ENCODE measurements at regions not wholly inside any gene's neighbourhood (a gene's known extent, or its start where the extent isn't known, plus 50 kb on each side); places are given as distances from the start of the nearest gene placed in this dataset.

DNA sequence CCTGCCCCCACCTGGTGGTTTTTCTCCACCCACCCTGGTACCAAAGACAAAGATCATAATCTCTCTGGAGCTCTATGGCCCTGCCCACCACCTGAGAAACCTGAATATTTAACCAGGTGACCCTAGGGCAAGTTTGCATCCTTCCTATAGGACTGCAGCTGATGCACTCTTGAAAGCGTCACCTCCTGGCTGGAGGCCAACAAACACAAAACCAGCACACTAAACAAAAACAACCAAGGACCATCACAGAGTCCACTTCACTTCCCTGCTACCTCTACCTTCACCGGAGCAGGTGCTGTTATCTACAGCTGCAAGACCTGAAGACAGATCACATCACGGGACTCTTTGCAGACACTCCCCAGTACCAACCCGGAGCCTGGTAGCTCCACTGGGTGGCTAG is 296.7 kb upstream of the FGF13 start:
- TF ChIP-seq, protein P1, sequence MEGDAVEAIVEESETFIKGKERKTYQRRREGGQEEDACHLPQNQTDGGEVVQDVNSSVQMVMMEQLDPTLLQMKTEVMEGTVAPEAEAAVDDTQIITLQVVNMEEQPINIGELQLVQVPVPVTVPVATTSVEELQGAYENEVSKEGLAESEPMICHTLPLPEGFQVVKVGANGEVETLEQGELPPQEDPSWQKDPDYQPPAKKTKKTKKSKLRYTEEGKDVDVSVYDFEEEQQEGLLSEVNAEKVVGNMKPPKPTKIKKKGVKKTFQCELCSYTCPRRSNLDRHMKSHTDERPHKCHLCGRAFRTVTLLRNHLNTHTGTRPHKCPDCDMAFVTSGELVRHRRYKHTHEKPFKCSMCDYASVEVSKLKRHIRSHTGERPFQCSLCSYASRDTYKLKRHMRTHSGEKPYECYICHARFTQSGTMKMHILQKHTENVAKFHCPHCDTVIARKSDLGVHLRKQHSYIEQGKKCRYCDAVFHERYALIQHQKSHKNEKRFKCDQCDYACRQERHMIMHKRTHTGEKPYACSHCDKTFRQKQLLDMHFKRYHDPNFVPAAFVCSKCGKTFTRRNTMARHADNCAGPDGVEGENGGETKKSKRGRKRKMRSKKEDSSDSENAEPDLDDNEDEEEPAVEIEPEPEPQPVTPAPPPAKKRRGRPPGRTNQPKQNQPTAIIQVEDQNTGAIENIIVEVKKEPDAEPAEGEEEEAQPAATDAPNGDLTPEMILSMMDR (IDR thresholded peaks at IDR 0.05 in 2 of 3, conservative IDR thresholded peaks at IDR 0.05 in 1 of 3; ENCODE audit: borderline replicate concordance in 1 of 3, insufficient read depth in 1 of 3, low read depth in 2 of 3, low read length in 2 of 3) = no peak
- TF ChIP-seq ELF1 (IDR thresholded peaks at IDR 0.05; ENCODE audit: borderline replicate concordance, low read depth) (no peak), ZFX (IDR thresholded peaks at IDR 0.05) (no peak), POLR2A (IDR thresholded peaks at IDR 0.05; ENCODE audit: borderline replicate concordance, extremely low read depth, insufficient read depth, insufficient read length) (no peak), RAD21 (IDR thresholded peaks at IDR 0.05; ENCODE audit: low read depth) (no peak), FOSL1 (IDR thresholded peaks at IDR 0.05; ENCODE audit: low read depth) (no peak), CBX3 (IDR thresholded peaks at IDR 0.05; ENCODE audit: low read depth) (no peak), POLR2AphosphoS5 (IDR thresholded peaks at IDR 0.05; ENCODE audit: low read depth, low read length) (no peak), JUND (IDR thresholded peaks at IDR 0.05) (no peak), TCF7L2 (IDR thresholded peaks at IDR 0.05; ENCODE audit: borderline replicate concordance, extremely low read depth, insufficient read depth, insufficient read length) (no peak), YY1 (IDR thresholded peaks at IDR 0.05; ENCODE audit: extremely low read depth, insufficient replicate concordance, low read depth, low read length) (no peak), SIN3A (IDR thresholded peaks at IDR 0.05; ENCODE audit: low read depth) (no peak), SRF (IDR thresholded peaks at IDR 0.05; ENCODE audit: low read depth) (no peak), EZH2phosphoT487 (IDR thresholded peaks at IDR 0.05; ENCODE audit: borderline replicate concordance) (no peak)
- TF ChIP-seq, protein P2, sequence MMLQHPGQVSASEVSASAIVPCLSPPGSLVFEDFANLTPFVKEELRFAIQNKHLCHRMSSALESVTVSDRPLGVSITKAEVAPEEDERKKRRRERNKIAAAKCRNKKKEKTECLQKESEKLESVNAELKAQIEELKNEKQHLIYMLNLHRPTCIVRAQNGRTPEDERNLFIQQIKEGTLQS (IDR thresholded peaks at IDR 0.05) = no peak
- TF ChIP-seq, protein P3, sequence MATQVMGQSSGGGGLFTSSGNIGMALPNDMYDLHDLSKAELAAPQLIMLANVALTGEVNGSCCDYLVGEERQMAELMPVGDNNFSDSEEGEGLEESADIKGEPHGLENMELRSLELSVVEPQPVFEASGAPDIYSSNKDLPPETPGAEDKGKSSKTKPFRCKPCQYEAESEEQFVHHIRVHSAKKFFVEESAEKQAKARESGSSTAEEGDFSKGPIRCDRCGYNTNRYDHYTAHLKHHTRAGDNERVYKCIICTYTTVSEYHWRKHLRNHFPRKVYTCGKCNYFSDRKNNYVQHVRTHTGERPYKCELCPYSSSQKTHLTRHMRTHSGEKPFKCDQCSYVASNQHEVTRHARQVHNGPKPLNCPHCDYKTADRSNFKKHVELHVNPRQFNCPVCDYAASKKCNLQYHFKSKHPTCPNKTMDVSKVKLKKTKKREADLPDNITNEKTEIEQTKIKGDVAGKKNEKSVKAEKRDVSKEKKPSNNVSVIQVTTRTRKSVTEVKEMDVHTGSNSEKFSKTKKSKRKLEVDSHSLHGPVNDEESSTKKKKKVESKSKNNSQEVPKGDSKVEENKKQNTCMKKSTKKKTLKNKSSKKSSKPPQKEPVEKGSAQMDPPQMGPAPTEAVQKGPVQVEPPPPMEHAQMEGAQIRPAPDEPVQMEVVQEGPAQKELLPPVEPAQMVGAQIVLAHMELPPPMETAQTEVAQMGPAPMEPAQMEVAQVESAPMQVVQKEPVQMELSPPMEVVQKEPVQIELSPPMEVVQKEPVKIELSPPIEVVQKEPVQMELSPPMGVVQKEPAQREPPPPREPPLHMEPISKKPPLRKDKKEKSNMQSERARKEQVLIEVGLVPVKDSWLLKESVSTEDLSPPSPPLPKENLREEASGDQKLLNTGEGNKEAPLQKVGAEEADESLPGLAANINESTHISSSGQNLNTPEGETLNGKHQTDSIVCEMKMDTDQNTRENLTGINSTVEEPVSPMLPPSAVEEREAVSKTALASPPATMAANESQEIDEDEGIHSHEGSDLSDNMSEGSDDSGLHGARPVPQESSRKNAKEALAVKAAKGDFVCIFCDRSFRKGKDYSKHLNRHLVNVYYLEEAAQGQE (IDR thresholded peaks at IDR 0.05; ENCODE audit: low read depth) = no peak
- TF ChIP-seq, protein P4, sequence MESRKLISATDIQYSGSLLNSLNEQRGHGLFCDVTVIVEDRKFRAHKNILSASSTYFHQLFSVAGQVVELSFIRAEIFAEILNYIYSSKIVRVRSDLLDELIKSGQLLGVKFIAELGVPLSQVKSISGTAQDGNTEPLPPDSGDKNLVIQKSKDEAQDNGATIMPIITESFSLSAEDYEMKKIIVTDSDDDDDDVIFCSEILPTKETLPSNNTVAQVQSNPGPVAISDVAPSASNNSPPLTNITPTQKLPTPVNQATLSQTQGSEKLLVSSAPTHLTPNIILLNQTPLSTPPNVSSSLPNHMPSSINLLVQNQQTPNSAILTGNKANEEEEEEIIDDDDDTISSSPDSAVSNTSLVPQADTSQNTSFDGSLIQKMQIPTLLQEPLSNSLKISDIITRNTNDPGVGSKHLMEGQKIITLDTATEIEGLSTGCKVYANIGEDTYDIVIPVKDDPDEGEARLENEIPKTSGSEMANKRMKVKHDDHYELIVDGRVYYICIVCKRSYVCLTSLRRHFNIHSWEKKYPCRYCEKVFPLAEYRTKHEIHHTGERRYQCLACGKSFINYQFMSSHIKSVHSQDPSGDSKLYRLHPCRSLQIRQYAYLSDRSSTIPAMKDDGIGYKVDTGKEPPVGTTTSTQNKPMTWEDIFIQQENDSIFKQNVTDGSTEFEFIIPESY (IDR thresholded peaks at IDR 0.05; ENCODE audit: extremely low read depth, insufficient replicate concordance, low read length) = no peak
- Histone ChIP-seq H3K9ac (ENCODE audit: low read length) (no peak overlapping the region), H3K4me3 (replicated peaks in 1 of 2; ENCODE audit: low read depth in 1 of 2, low read length in 2 of 2) (no peak overlapping the region), H3K9me2 (ENCODE audit: insufficient read depth) (no peaks in the 10 kb centered on the region), H3K9me3 (ENCODE audit: control insufficient read depth in 1 of 2, insufficient read depth in 1 of 2, low read depth in 1 of 2, low read length in 2 of 2) (no peaks in the 10 kb centered on the region), H3K36me3 (ENCODE audit: control insufficient read depth in 1 of 2, insufficient read depth in 2 of 2, low read length in 2 of 2) (no peaks in the 10 kb centered on the region), H3K27me3 (ENCODE audit: insufficient read depth, low read length) (no peaks in the 10 kb centered on the region), H3K27ac (ENCODE audit: low read depth, low read length) (no peak overlapping the region), H3K4me2 (ENCODE audit: low read length) (no peak overlapping the region), H2AFZ (ENCODE audit: low read depth, low read length, poor library complexity, severe bottlenecking) (no peak overlapping the region), H4K20me1 (ENCODE audit: insufficient read depth) (no peaks in the 10 kb centered on the region), H3K4me1 (ENCODE audit: control insufficient read depth in 1 of 2, insufficient read depth in 2 of 2, low read length in 2 of 2) (no peaks in the 10 kb centered on the region), H3K79me2 (ENCODE audit: insufficient read depth, low read length) (no peaks in the 10 kb centered on the region)
- RAD21 ChIA-PET (ENCODE audit: low non-redundant PET in 1 of 2, low total read pairs in 2 of 2, uncharacterized antibody in 2 of 2, unreplicated experiment in 2 of 2) = no interaction called here
- intact Hi-C loops (cut with micrococcal nuclease) = no loop called here
- BruUV-seq (replicated peaks) = no TSS peak
- POLR2A ChIA-PET = no interaction called here
- ATAC-seq (no peak), DNase-seq (ENCODE audit: low read depth, low spot score) (no peak)
- CTCF ChIA-PET = no interaction called here

Data from HCT116 (cell line).